ENCODE measurements at regions not wholly inside any gene's neighbourhood (a gene's known extent, or its start where the extent isn't known, plus 50 kb on each side); places are given as distances from the start of the nearest gene placed in this dataset.

GRCh38 chr11:115925568-115926090, 421.4 kb upstream of the CADM1 start:
- TF ChIP-seq CREB1 (IDR thresholded peaks at IDR 0.05; ENCODE audit: low read depth) (no peak), FOXM1 (IDR thresholded peaks at IDR 0.05; ENCODE audit: borderline replicate concordance, low read depth) (no peak)
- TF ChIP-seq, protein P1, sequence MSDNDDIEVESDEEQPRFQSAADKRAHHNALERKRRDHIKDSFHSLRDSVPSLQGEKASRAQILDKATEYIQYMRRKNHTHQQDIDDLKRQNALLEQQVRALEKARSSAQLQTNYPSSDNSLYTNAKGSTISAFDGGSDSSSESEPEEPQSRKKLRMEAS (IDR thresholded peaks at IDR 0.05): no peak

Data from Ishikawa (cell line).